ENCODE measurements at regions not wholly inside any gene's neighbourhood (a gene's known extent, or its start where the extent isn't known, plus 50 kb on each side); places are given as distances from the start of the nearest gene placed in this dataset.
"Not testable (repeated sequence)": the region's sequence is repeated elsewhere in the genome, so short reads cannot be mapped to it uniquely, and the experiment has no call there.

- Mint-ChIP-seq H3K36me3 (ENCODE audit: low read depth) (no peaks in the 10 kb centered on the region), H3K27me3 (ENCODE audit: low read depth) (peaks cover 23% of the 10 kb centered on the region), H3K9me3 (no peaks in the 10 kb centered on the region), H3K4me1 (ENCODE audit: low read depth) (peaks cover 12% of the 10 kb centered on the region), H3K4me3 (no peak overlapping the region), H3K27ac (no peak overlapping the region)
- DNase-seq (ENCODE audit: low spot score) = no peak
These were observed 147.1 kb downstream of the GLUL start for GRCh38 chr1:182244451-182244850.

- no peaks in the 10 kb centered on the region for H3K36me3 Mint-ChIP-seq (ENCODE audit: low read depth)
- H3K9me3 Mint-ChIP-seq = no peaks in the 10 kb centered on the region
- DNase-seq (ENCODE audit: low spot score) = no peak
- no peak overlapping the region for H3K4me3 Mint-ChIP-seq
- peaks cover 23% of the 10 kb centered on the region for H3K27me3 Mint-ChIP-seq (ENCODE audit: low read depth)
- no peak overlapping the region for H3K27ac Mint-ChIP-seq
- H3K4me1 Mint-ChIP-seq (ENCODE audit: low read depth) = no peaks in the 10 kb centered on the region
These were observed 148.9 kb downstream of the GLUL start for GRCh38 chr1:182242641-182243040.

GRCh38 chr1:182240085-182240484 lies 151.5 kb downstream of the GLUL start:
- no peak overlapping the region for H3K4me3 Mint-ChIP-seq

GRCh38 chr1:182238421-182238820 lies 153.2 kb downstream of the GLUL start:
- H3K4me3 Mint-ChIP-seq = no peak overlapping the region
- H3K27me3 Mint-ChIP-seq (ENCODE audit: low read depth) = peaks cover 23% of the 10 kb centered on the region
- no peak overlapping the region for H3K27ac Mint-ChIP-seq
- H3K36me3 Mint-ChIP-seq (ENCODE audit: low read depth) = no peaks in the 10 kb centered on the region
- H3K4me1 Mint-ChIP-seq (ENCODE audit: low read depth) = peaks cover 2% of the 10 kb centered on the region
- DNase-seq (ENCODE audit: low spot score) = no peak
- no peaks in the 10 kb centered on the region for H3K9me3 Mint-ChIP-seq

More at GRCh38 chr1:182240085-182240484, 151.5 kb downstream of the GLUL start:
- Mint-ChIP-seq H3K27ac (no peak overlapping the region), H3K27me3 (ENCODE audit: low read depth) (peaks cover 23% of the 10 kb centered on the region), H3K36me3 (ENCODE audit: low read depth) (no peaks in the 10 kb centered on the region), H3K4me1 (ENCODE audit: low read depth) (peaks cover 2% of the 10 kb centered on the region), H3K9me3 (no peaks in the 10 kb centered on the region)
- no peak for DNase-seq (ENCODE audit: low spot score)

- no peaks in the 10 kb centered on the region for H3K9me3 Mint-ChIP-seq
- H3K4me3 Mint-ChIP-seq = no peak overlapping the region
- no peak overlapping the region for H3K27ac Mint-ChIP-seq
- peaks cover 21% of the 10 kb centered on the region for H3K27me3 Mint-ChIP-seq (ENCODE audit: low read depth)
- no peak for DNase-seq (ENCODE audit: low spot score)
- H3K4me1 Mint-ChIP-seq (ENCODE audit: low read depth) = peaks cover 2% of the 10 kb centered on the region
- H3K36me3 Mint-ChIP-seq (ENCODE audit: low read depth) = no peaks in the 10 kb centered on the region
These were observed 154.3 kb downstream of the GLUL start for GRCh38 chr1:182237329-182237728.

GRCh38 chr1:182236651-182237077 lies 154.9 kb downstream of the GLUL start:
- Mint-ChIP-seq H3K4me1 (ENCODE audit: low read depth) (peaks cover 2% of the 10 kb centered on the region), H3K4me3 (no peak overlapping the region), H3K27me3 (ENCODE audit: low read depth) (peaks cover 19% of the 10 kb centered on the region), H3K9me3 (no peaks in the 10 kb centered on the region), H3K36me3 (ENCODE audit: low read depth) (no peaks in the 10 kb centered on the region), H3K27ac (no peak overlapping the region)
- DNase-seq (ENCODE audit: low spot score) = no peak

GRCh38 chr1:182235952-182236650 lies 155.5 kb downstream of the GLUL start:
- peaks cover 2% of the 10 kb centered on the region for H3K4me1 Mint-ChIP-seq (ENCODE audit: low read depth)
- H3K4me3 Mint-ChIP-seq = no peak overlapping the region
- no peak for DNase-seq (ENCODE audit: low spot score)
- peaks cover 14% of the 10 kb centered on the region for H3K27me3 Mint-ChIP-seq (ENCODE audit: low read depth)
- H3K27ac Mint-ChIP-seq = no peak overlapping the region
- no peaks in the 10 kb centered on the region for H3K9me3 Mint-ChIP-seq
- H3K36me3 Mint-ChIP-seq (ENCODE audit: low read depth) = no peaks in the 10 kb centered on the region

- Mint-ChIP-seq H3K9me3 (no peaks in the 10 kb centered on the region), H3K4me1 (ENCODE audit: low read depth) (peaks cover 2% of the 10 kb centered on the region), H3K4me3 (no peak overlapping the region), H3K36me3 (ENCODE audit: low read depth) (no peaks in the 10 kb centered on the region), H3K27ac (no peak overlapping the region), H3K27me3 (ENCODE audit: low read depth) (peaks cover 11% of the 10 kb centered on the region)
- no peak for DNase-seq (ENCODE audit: low spot score)
These were observed 156.0 kb downstream of the GLUL start for GRCh38 chr1:182235604-182235951.

GRCh38 chr1:182229921-182230491 lies 161.6 kb downstream of the GLUL start:
- DNase-seq (ENCODE audit: low spot score) = no peak
- Mint-ChIP-seq H3K4me1 (ENCODE audit: low read depth) (no peaks in the 10 kb centered on the region), H3K27me3 (ENCODE audit: low read depth) (peaks cover 3% of the 10 kb centered on the region), H3K9me3 (no peaks in the 10 kb centered on the region), H3K27ac (no peak overlapping the region), H3K36me3 (ENCODE audit: low read depth) (no peaks in the 10 kb centered on the region), H3K4me3 (no peak overlapping the region)

- Mint-ChIP-seq H3K27ac (no peak overlapping the region), H3K4me1 (ENCODE audit: low read depth) (no peaks in the 10 kb centered on the region), H3K9me3 (no peaks in the 10 kb centered on the region), H3K4me3 (no peak overlapping the region), H3K36me3 (ENCODE audit: low read depth) (no peaks in the 10 kb centered on the region), H3K27me3 (ENCODE audit: low read depth) (peaks cover 3% of the 10 kb centered on the region)
- DNase-seq (ENCODE audit: low spot score) = no peak
These were observed 162.1 kb downstream of the GLUL start for GRCh38 chr1:182229451-182229850.

GRCh38 chr1:182227864-182228547 lies 163.6 kb downstream of the GLUL start:
- Mint-ChIP-seq H3K4me1 (ENCODE audit: low read depth) (no peaks in the 10 kb centered on the region), H3K27me3 (ENCODE audit: low read depth) (peaks cover 7% of the 10 kb centered on the region), H3K4me3 (no peak overlapping the region), H3K27ac (no peak overlapping the region), H3K36me3 (ENCODE audit: low read depth) (no peaks in the 10 kb centered on the region), H3K9me3 (no peaks in the 10 kb centered on the region)
- no peak for DNase-seq (ENCODE audit: low spot score)

GRCh38 chr1:182226618-182227017 lies 165.0 kb downstream of the GLUL start:
- Mint-ChIP-seq H3K9me3 (peaks cover 12% of the 10 kb centered on the region), H3K27ac (no peak overlapping the region), H3K36me3 (ENCODE audit: low read depth) (peaks cover 2% of the 10 kb centered on the region), H3K4me3 (no peak overlapping the region), H3K4me1 (ENCODE audit: low read depth) (no peaks in the 10 kb centered on the region), H3K27me3 (ENCODE audit: low read depth) (peaks cover 11% of the 10 kb centered on the region)
- no peak for DNase-seq (ENCODE audit: low spot score)

- peaks cover 12% of the 10 kb centered on the region for H3K9me3 Mint-ChIP-seq
- H3K4me1 Mint-ChIP-seq (ENCODE audit: low read depth) = not testable (repeated sequence)
- H3K27me3 Mint-ChIP-seq (ENCODE audit: low read depth) = peaks cover 11% of the 10 kb centered on the region
These were observed 164.2 kb upstream of the ZNF648 start for GRCh38 chr1:182225755-182226154.

GRCh38 chr1:182221990-182222389 lies 160.5 kb upstream of the ZNF648 start:
- peaks cover 18% of the 10 kb centered on the region for H3K9me3 Mint-ChIP-seq
- not testable (repeated sequence) for DNase-seq (ENCODE audit: low spot score); H3K4me1 Mint-ChIP-seq (ENCODE audit: low read depth); H3K4me3 Mint-ChIP-seq; H3K36me3 Mint-ChIP-seq (ENCODE audit: low read depth); H3K27ac Mint-ChIP-seq
- H3K27me3 Mint-ChIP-seq (ENCODE audit: low read depth) = peaks cover 11% of the 10 kb centered on the region

More at GRCh38 chr1:182225755-182226154, 164.2 kb upstream of the ZNF648 start:
- DNase-seq (ENCODE audit: low spot score); H3K4me3 Mint-ChIP-seq; H3K27ac Mint-ChIP-seq; H3K36me3 Mint-ChIP-seq (ENCODE audit: low read depth): not testable (repeated sequence)

Measured in T-helper 2 cell treated with Interferon-gamma antibody and Interleukin-4, amounts not matched to agents 5 μg/mL and 100 μg/mL, for 36 hours (primary cell).